GM23338 (cell line): ENCODE measurements at regions not wholly inside any gene's neighbourhood (a gene's known extent, or its start where the extent isn't known, plus 50 kb on each side); places are given as distances from the start of the nearest gene placed in this dataset.

Experiments
- ATAC-seq: fragments of 200-7000 bp; cut with Tn5 transposase; 3 replicates; pipeline ENCODE4 v1.9.1; 2020
- DNase-seq: peaks from one replicate; pipeline ENCODE4 v3.0.0-alpha.2; 2015; ENCODE audit warnings: low spot score
- H2AFZ ChIP-seq: fragments of 200-600 bp; sonication (generic); 2 replicates; pipeline ENCODE4 v1.8.0; 2016; ENCODE audit warnings: antibody characterized with exemption, mild to moderate bottlenecking, moderate library complexity
- H3F3A ChIP-seq: fragments of 200-600 bp; sonication (generic); replicated peaks from 2 replicates; pipeline ENCODE4 v1.8.0; 2017; ENCODE audit warnings: antibody characterized with exemption, mixed run types, low read depth
- H3K27ac ChIP-seq: fragments of 200-600 bp; sonication (generic); 2 replicates; pipeline ENCODE4 v1.6.1; 2016; ENCODE audit warnings: low read depth
- H3K27me3 ChIP-seq: fragments of 200-600 bp; sonication (generic); 2 replicates; pipeline ENCODE4 v1.8.0; 2016; ENCODE audit warnings: mild to moderate bottlenecking, mixed run types, moderate library complexity; ENCODE audit not compliant: insufficient read depth
- H3K36me3 ChIP-seq: fragments of 200-600 bp; sonication (generic); 2 replicates; pipeline ENCODE4 v1.8.0; 2016; ENCODE audit warnings: mild to moderate bottlenecking; ENCODE audit not compliant: insufficient read depth
- H3K4me1 ChIP-seq: fragments of 200-600 bp; sonication (generic); 2 replicates; pipeline ENCODE4 v1.8.0; 2016; ENCODE audit warnings: mild to moderate bottlenecking, moderate library complexity; ENCODE audit not compliant: insufficient read depth
- H3K4me2 ChIP-seq: fragments of 200-600 bp; sonication (generic); 2 replicates; pipeline ENCODE4 v1.7.1; 2017; ENCODE audit warnings: mixed run types
- H3K4me3 ChIP-seq: fragments of 200-600 bp; sonication (generic); 2 replicates; pipeline ENCODE4 v1.6.1; 2016; ENCODE audit warnings: mixed run types
- H3K79me2 ChIP-seq: fragments of 200-600 bp; sonication (generic); replicated peaks from 2 replicates; pipeline ENCODE4 v1.8.0; 2017; ENCODE audit warnings: mild to moderate bottlenecking; ENCODE audit not compliant: insufficient read depth
- H3K9me2 ChIP-seq: fragments of 200-600 bp; sonication (generic); 2 replicates; pipeline ENCODE4 v1.8.0; 2017; ENCODE audit not compliant: insufficient read depth
- H4K20me1 ChIP-seq: fragments of 200-600 bp; sonication (generic); replicated peaks from 2 replicates; pipeline ENCODE4 v1.8.0; 2017; ENCODE audit warnings: mild to moderate bottlenecking; ENCODE audit not compliant: insufficient read depth
- H3K27ac Mint-ChIP-seq: 2 replicates; pipeline ENCODE4 v1.8.0; 2020; ENCODE audit warnings: inconsistent platforms, mild to moderate bottlenecking, moderate library complexity, mixed read lengths
- H3K27me3 Mint-ChIP-seq: 3 replicates; pipeline ENCODE4 v1.8.0; 2022; ENCODE audit warnings: low read depth, mild to moderate bottlenecking, moderate library complexity, mixed read lengths, inconsistent platforms; ENCODE audit not compliant: insufficient read depth, poor library complexity
- H3K36me3 Mint-ChIP-seq: 3 replicates; pipeline ENCODE4 v1.8.0; 2021; ENCODE audit warnings: low read depth, mild to moderate bottlenecking, inconsistent platforms, moderate library complexity, mixed read lengths
- H3K4me1 Mint-ChIP-seq: 3 replicates; pipeline ENCODE4 v1.8.0; 2020; ENCODE audit warnings: mild to moderate bottlenecking, inconsistent platforms, mixed read lengths
- H3K4me3 Mint-ChIP-seq: 3 replicates; pipeline ENCODE4 v1.8.0; 2021; ENCODE audit warnings: moderate library complexity, mild to moderate bottlenecking, inconsistent platforms, mixed read lengths
- H3K9me3 Mint-ChIP-seq: 3 replicates; pipeline ENCODE4 v1.8.0; 2020; ENCODE audit warnings: moderate library complexity, mild to moderate bottlenecking, inconsistent platforms, mixed read lengths
- CREB1 ChIP-seq: fragments of 250-450 bp; sonication (Bioruptor Pico); IDR thresholded peaks from 2 replicates; pipeline ENCODE4 v1.5.0; 2020; ENCODE audit warnings: low read depth, mild to moderate bottlenecking, moderate library complexity
- CTCF ChIP-seq, 2 experiments: fragments of 200-600 bp in 1 of 2; sonication (generic) in 1 of 2; conservative IDR thresholded peaks; 2 replicates each; pipeline versions ENCODE4 v1.5.1 to v1.6.1; 2016 to 2017; ENCODE audit warnings: antibody characterized with exemption in 2 of 2, low read depth in 2 of 2, mild to moderate bottlenecking in 2 of 2, moderate library complexity in 1 of 2
- ETS1 ChIP-seq: IDR thresholded peaks from 2 replicates; pipeline ENCODE4 v1.6.1; 2016; ENCODE audit warnings: antibody characterized with exemption
- EZH2 ChIP-seq: fragments of 200-600 bp; sonication (generic); IDR thresholded peaks from one replicate; pipeline ENCODE4 v1.8.0; 2017; ENCODE audit warnings: antibody characterized with exemption, mild to moderate bottlenecking, low read depth; ENCODE audit not compliant: unreplicated experiment
- EZH2phosphoT487 ChIP-seq: fragments of 200-600 bp; sonication (generic); IDR thresholded peaks from one replicate; pipeline ENCODE4 v1.8.1; 2018; ENCODE audit warnings: antibody characterized with exemption; ENCODE audit not compliant: unreplicated experiment
- JUNB ChIP-seq: IDR thresholded peaks from one replicate; pipeline ENCODE4 v1.6.1; 2016; ENCODE audit warnings: antibody characterized with exemption; ENCODE audit not compliant: unreplicated experiment
- NANOG ChIP-seq: IDR thresholded peaks from 2 replicates; pipeline ENCODE4 v1.6.1; 2016; ENCODE audit warnings: antibody characterized with exemption, borderline replicate concordance
- POLR2AphosphoS5 ChIP-seq: IDR thresholded peaks from 2 replicates; pipeline ENCODE4 v1.6.1; 2016; ENCODE audit warnings: antibody characterized with exemption, low read depth
- REST ChIP-seq: IDR thresholded peaks from one replicate; pipeline ENCODE4 v1.6.1; 2018; ENCODE audit warnings: antibody characterized with exemption; ENCODE audit not compliant: unreplicated experiment
- ZNF114 ChIP-seq: fragments of 250-450 bp; sonication (Bioruptor Pico); IDR thresholded peaks from 2 replicates; pipeline ENCODE4 v1.5.0; 2020; ENCODE audit warnings: mild to moderate bottlenecking, moderate library complexity
- ZNF331 ChIP-seq: fragments of 250-450 bp; sonication (Bioruptor Pico); IDR thresholded peaks from 2 replicates; pipeline ENCODE4 v1.5.0; 2020; ENCODE audit warnings: low read depth, mild to moderate bottlenecking, moderate library complexity

- H3K36me3 ChIP-seq: no peaks in the 10 kb centered on the region
- ATAC-seq (no peak), DNase-seq (no peak)
- no peaks in the 10 kb centered on the region for H4K20me1 ChIP-seq
- H3K27ac ChIP-seq: no peak overlapping the region
- H3K27me3 Mint-ChIP-seq: peaks cover 12% of the 10 kb centered on the region
- no peak overlapping the region for H3K27ac Mint-ChIP-seq
- no peaks in the 10 kb centered on the region for H3K9me2 ChIP-seq
- H3K79me2 ChIP-seq: no peaks in the 10 kb centered on the region
- no peaks in the 10 kb centered on the region for H3K4me1 ChIP-seq
- no peak overlapping the region for H2AFZ ChIP-seq
- no peaks in the 10 kb centered on the region; the same call in 1 of the 3 replicates for H3K9me3 Mint-ChIP-seq
- no peak overlapping the region for H3K4me3 Mint-ChIP-seq
- no peak overlapping the region for H3K4me3 ChIP-seq
- no peaks in the 10 kb centered on the region for H3F3A ChIP-seq
- TF ChIP-seq CREB1 (CRISPR knock-in tag) (no peak), POLR2AphosphoS5 (no peak), ZNF114 (CRISPR knock-in tag) (no peak), CTCF (conservative IDR thresholded peaks at IDR 0.05; ENCODE audit: low read depth in 2 of 2) (no peak), EZH2phosphoT487 (no peak), ZNF331 (CRISPR knock-in tag) (no peak), EZH2 (no peak)
- H3K4me2 ChIP-seq: no peak overlapping the region
- H3K27me3 ChIP-seq: no peaks in the 10 kb centered on the region
- H3K4me1 Mint-ChIP-seq: peaks cover 20% of the 10 kb centered on the region
- no peaks in the 10 kb centered on the region for H3K36me3 Mint-ChIP-seq
Observed at GRCh38 chr15:77856705-77857346, 220.7 kb downstream of the TBC1D2B start.

GRCh38 chr15:77855871-77856270 lies 221.6 kb downstream of the TBC1D2B start:
- ATAC-seq (no peak), DNase-seq (no peak)
- H3K9me2 ChIP-seq: no peaks in the 10 kb centered on the region
- Mint-ChIP-seq H3K36me3 (no peaks in the 10 kb centered on the region), H3K27ac (no peak overlapping the region), H3K4me3 (no peak overlapping the region), H3K4me1 (peaks cover 20% of the 10 kb centered on the region), H3K9me3 (no peaks in the 10 kb centered on the region; the same call in 2 of the 3 replicates), H3K27me3 (peaks cover 12% of the 10 kb centered on the region)
- H3K4me1 ChIP-seq: no peaks in the 10 kb centered on the region
- H3K4me2 ChIP-seq: no peak overlapping the region
- no peaks in the 10 kb centered on the region for H3K36me3 ChIP-seq
- H4K20me1 ChIP-seq: no peaks in the 10 kb centered on the region
- no peak overlapping the region for H3K4me3 ChIP-seq
- no peak overlapping the region for H3K27ac ChIP-seq
- H3F3A ChIP-seq: no peaks in the 10 kb centered on the region
- no peak overlapping the region for H2AFZ ChIP-seq
- no peaks in the 10 kb centered on the region for H3K79me2 ChIP-seq
- H3K27me3 ChIP-seq: no peaks in the 10 kb centered on the region
- TF ChIP-seq NANOG (no peak), CREB1 (CRISPR knock-in tag) (no peak), EZH2phosphoT487 (no peak), CTCF (conservative IDR thresholded peaks at IDR 0.05; ENCODE audit: low read depth in 2 of 2) (no peak), JUNB (no peak), REST (no peak), ZNF114 (CRISPR knock-in tag) (no peak), ETS1 (no peak), POLR2AphosphoS5 (no peak), EZH2 (no peak)
